Left cardiac atrium (tissue), 4 donors: ENCODE measurements at regions not wholly inside any gene's neighbourhood (a gene's known extent, or its start where the extent isn't known, plus 50 kb on each side); places are given as distances from the start of the nearest gene placed in this dataset.

ENCODE experiments used
- ATAC-seq, 2 donors: fragments of 200-7000 bp; cut with Tn5 transposase; one replicate each; pipeline ENCODE4 v1.9.1; 2020; ENCODE audit warnings: mild to moderate bottlenecking in 2 of 2, moderate library complexity in 2 of 2
- DNase-seq: peaks from one replicate; pipeline ENCODE4 v3.0.0-alpha.2; 2020
- intact Hi-C, 2 donors: fragments of 100-400 bp; cut with DNase I; formaldehyde crosslinking; loops; one replicate each; pipeline versions ENCODE4 v1.14.1 to v1.15.1; 2022 to 2023
- donor health status: DM: no; HTN: yes; CAD: no.
- donor health status: DM: no; HTN: yes; CAD: no; lungs with severe emphysema.
- donor health status: DM: yes; HTN: yes; CAD: no.
- donor health status: Dilated cardiomyopathy.

DNA sequence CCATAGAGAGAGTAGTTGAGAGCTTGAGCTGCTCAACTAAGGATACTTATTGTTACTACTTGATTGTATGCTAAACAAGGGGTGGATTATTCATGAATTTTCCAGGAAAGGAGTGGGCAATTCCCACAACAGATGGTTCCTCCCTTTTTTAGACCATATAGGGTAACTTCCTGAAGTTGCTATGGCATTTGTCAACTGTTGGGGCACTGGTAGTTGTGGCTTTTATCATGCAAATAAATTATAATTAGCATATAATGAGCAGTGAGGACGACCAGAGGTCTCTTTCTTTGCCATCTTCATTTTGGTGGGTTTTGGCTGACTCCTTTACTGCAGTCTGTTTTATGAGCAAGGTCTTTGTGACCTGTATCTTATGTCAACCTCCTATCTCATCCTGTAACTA is 1403.5 kb upstream of the PABPC4L start:
- no peak for DNase-seq
- ATAC-seq, result no peak
- intact Hi-C loops, result no loop called here

DNA sequence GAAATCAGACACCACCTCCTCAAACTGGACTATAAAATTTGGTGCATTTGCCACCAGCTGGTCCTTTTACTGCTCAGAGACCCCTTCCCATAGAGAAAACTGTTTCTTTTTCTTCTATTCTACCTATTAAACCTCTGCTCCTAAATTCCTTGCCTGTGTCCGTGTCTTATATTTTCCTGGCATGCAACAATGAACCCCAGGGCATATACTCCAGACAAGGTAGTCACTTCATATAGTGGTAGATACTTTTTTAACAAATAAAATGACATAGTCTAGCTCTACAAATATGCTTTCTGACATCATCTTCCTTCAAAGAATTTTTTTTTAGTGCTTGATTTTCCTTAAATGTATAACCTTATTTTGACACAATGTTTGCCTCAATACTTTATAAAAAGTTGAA is 1402.9 kb upstream of the PABPC4L start:
- intact Hi-C loops, result no loop called here
- no peak for DNase-seq
- no peak for ATAC-seq

DNA sequence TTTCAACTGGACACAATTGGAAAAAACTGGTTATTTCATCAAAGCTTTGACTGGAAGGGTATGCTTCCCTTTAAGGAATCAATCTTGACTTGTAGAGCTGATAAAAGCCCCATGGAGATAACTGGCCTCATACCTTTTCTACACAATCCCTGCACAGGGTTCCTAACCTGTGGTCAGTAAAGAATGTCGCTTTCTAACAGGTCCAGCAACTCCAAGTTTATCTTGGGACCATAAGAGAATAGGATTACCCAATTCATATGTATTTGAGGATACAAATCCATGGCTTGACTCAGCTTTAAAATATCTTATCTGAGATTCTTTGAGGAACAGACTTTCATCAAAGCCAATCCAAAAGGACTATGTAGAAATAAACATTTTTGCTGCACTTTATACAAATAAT is 1399.8 kb upstream of the PABPC4L start:
- intact Hi-C loops, result no loop called here
- no peak for ATAC-seq
- DNase-seq, result no peak

DNA sequence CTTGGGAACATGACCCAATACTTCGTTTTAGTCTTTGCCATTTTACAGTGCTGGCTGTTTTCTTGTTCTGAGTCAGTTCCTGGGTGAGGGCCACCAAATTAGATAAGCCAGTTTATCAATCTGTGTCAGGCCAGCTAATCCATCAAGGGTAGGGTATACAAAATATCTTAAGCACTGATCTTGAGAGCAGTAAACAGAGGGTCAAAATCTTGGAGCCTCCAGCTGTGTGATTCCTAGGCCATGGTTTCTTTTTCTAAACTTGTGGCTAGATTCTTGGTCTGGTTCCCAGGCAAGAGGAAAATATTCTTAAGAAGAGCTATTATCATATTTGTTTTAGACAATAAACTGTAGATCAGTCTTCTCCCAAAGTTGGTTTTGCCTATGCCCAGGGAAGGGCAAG is 1396.6 kb upstream of the PABPC4L start:
- no peak for DNase-seq
- intact Hi-C loops, result no loop called here
- ATAC-seq, result no peak

DNA sequence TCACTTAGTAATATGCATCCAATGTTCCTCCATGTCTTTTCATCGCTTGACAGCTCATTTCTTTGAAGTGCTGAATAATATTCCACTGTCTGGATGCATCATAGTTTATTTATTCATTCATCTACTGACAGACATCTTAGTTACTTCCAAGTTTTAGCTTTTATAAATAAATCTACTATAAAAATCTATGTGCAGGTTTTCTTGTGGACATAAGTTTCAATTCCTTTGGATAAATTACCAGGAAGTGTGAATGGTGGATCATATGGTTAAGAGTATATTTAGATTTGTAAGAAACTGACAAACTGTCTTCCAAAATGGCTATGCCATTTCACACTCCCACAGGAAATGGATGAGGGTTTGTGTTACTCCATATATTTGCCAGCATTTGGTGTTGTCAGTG is 1392.9 kb upstream of the PABPC4L start:
- ATAC-seq (no peak), DNase-seq (no peak)
- intact Hi-C loops, result no loop called here

DNA sequence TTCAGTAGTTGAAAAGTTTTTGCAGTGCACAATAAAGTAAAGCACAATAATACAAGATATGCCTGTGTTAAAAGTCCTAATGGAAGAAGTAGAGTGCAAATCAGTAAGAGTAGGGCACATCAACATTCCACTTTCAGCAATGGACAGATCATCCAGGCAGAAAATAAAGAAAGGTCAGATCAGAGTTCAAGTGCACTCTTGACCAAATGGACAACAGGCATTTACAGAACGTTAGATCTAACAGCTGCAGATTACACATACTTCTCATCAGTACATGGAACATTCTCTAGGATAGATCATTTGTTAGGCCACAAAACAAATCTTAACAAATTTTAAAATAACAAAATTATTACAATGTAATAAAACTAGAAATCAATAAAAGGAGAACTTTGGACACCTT is 1373.5 kb upstream of the PABPC4L start:
- intact Hi-C loops, result no loop called here
- DNase-seq (no peak), ATAC-seq (no peak)

DNA sequence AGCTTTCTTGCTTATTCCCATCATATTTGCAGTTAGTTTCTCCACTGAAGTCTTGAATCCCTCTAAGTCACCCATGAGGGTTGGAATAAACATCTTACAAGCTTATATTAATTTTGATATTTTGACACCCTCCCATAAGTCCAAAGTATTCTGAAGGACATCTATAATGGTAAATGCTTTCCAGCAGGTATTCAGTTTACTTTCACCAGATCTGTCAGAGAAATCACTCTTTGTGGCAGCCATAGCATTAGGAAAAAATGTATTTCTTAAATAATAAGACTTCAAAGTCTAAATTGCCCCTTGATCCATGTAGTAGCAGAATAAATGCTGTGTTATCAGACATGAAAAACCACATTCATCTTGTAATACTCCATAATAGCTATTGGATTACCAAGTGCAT is 1371.7 kb upstream of the PABPC4L start:
- ATAC-seq, result no peak
- intact Hi-C loops, result no loop called here
- no peak for DNase-seq

DNA sequence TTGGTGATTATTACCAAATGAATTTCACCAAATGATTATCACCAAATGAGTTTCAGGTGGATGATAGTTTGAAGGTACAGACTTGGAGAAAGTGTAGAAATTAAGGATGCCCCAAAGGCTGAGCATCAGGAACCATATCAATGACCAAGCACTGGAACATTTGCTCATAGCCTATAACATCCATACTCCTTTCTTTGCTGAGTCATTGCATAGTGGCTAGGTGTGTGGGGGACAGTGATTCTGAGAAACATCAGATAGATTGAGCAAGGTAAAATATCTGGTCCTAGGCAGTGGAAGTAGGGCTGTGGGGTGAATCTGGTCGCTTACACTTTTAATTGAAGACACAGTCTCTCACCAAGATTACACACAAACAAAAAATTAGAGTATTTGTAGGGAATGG is 1362.5 kb upstream of the PABPC4L start:
- ATAC-seq (no peak), DNase-seq (no peak)
- intact Hi-C loops, result no loop called here

DNA sequence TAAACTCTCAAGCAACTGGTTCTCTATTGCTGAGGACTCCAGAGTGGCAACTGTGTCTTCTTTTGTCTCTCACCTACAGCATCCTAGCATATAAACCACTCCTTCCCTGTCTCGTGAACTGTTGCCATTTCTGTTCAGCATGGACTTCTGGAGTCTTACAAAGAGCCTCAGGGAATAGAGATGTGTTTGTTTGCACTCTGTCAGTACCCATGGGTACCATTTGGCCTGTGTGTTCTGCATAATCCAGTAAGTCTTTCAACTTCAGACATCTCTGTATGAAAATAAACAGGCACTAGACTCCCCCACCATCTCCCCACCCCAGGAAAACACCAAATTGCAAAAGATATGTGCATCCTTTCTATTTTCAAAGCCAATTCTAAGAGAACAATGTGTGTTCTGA is 1351.6 kb upstream of the PABPC4L start:
- DNase-seq (no peak), ATAC-seq (no peak)
- intact Hi-C loops, result no loop called here

DNA sequence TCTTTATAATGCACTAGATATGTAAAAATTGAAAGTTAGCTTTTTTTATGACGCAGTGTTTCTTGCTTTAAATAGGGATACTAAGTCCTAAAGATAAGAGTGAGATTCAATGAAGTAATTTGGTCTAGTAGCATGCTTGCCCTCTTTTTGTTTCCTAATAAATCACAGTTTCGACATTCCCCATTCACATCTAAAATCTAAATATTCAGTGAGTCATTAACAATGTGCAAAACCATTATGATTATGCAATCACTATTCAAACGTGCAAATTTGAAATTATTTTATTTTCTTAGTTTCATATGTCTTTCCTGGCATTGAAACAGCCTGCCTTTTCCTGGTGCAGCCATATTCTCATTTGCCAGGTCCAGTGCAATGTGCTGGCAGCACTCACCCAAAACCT is 1350.5 kb upstream of the PABPC4L start:
- intact Hi-C loops, result no loop called here
- DNase-seq (no peak), ATAC-seq (no peak)

DNA sequence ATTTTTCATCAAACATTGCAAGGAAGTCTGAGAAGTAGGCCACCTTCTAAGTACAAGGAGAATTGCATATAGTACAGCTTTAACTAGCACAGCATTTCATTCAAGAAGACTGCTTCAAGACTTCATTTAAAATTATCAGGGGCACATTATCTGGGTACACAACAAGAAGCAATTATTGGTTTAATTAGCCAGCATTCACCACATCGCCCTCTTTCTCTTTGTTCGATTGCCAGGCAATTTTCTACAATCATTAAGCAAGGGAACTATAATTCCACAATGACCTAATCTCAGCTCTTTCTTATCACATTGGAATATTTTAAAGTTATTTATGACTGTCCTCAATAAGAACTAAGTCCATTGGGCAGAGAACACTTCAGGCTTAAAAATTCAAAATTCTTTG is 1347.1 kb upstream of the PABPC4L start:
- no peak for DNase-seq
- ATAC-seq, result no peak
- intact Hi-C loops, result no loop called here

DNA sequence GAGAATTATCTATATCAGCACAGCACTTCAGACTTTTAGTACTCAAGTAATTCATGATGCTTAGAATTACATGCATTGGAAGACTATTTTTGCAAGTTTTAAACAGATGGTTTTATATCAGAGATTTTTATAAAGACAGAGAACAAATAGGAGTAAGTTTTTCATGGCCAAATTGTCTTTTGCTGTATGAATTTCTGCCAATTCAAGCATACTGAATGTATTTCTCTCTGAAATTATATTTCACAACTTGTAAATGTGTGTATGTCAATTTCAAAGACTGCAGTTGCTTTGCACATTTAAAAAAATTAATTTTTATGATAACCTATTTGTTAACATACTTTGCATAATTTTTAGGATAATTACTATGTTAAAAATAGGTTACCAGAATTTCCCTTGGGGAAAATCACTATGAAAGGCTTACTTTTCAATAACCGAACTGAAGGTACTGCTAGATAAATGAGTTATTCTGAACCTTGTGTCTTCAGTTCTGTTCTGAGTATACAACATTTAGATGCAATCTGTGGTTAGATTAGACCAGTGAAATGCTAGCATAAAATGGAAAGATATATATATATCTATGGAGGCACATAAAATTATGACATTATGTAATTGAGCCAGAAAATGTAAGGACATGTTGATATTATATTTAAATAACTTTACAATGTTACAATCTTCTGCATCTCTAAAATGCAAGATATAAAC is 1344.2 kb upstream of the PABPC4L start:
- intact Hi-C loops, result no loop called here
- DNase-seq (no peak), ATAC-seq (no peak)

DNA sequence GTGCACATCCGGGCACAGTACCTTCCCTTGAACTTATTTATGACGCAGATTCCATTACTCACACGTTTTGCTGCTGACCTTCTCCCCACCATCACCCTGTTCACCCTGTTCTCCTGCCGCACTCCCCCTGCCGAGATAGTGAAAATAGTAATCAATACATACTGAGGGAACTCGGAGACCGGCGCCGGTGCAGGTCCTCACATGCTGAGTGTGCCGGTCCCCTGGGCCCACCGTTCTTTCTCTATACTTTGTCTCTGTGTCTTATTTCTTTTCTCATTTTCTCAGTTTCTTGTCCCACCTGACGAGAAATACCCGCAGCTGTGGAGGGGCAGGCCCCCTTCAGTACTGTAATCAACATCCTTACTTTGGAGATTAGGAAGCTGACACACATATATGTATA is 1337.1 kb upstream of the PABPC4L start:
- DNase-seq (no peak), ATAC-seq (no peak)
- intact Hi-C loops, result no loop called here

DNA sequence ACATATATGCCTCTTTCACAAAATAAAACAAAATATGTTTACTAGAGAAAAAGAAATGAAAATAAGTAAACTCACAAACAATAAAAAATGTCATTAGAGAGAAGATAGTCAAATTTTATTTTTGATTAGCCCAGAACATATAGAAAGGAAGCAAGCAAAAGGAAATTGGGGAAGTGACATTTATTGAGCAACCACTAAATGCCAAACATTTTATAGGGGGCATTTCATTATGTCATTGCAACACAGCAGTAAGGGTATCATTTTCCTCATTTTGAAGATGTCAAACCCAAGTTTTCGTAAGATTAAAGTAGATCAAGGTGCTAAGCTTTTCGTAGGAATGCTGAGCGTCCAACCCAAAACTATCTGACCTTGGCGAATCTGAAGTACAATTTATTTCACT is 1331.5 kb upstream of the PABPC4L start:
- DNase-seq (no peak), ATAC-seq (no peak)
- intact Hi-C loops, result no loop called here

DNA sequence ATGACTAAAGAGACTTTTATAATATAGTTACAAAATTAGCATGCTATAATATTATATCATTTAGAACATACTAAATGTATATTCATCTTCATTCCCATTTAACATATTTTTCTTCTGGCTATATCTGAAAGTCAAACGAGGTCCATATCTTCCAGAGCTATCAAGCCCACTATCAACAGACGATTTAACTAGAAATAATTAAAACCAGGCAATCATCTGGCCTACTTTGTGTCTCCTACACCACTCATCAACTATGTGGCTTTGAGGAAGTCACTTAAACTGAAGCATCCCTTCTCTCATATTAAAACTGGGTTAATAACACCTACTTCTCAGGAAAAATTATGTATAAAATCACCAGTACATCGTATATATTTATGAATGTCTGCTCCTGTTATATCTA is 1330.5 kb upstream of the PABPC4L start:
- ATAC-seq, result no peak
- no peak for DNase-seq
- intact Hi-C loops, result no loop called here

DNA sequence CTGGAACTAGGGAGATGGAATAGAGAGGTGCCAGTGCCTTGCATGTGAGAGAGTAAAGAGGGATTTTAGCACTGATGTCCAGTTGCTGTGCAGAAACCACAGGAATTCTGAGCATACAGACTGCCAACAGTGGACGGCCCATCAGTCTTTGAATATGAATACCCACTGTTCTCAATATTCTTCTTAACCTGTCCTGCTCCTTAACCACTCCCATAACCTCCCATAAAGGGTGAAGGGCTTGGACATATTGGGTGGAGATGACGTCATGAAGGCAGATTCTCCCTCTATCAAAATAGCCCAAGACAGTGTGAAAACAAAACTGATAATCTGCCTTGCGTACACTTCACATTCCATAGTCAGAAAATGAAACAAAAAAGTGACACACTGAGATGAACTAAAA is 1313.7 kb upstream of the PABPC4L start:
- no peak for DNase-seq
- intact Hi-C loops, result no loop called here
- no peak for ATAC-seq

DNA sequence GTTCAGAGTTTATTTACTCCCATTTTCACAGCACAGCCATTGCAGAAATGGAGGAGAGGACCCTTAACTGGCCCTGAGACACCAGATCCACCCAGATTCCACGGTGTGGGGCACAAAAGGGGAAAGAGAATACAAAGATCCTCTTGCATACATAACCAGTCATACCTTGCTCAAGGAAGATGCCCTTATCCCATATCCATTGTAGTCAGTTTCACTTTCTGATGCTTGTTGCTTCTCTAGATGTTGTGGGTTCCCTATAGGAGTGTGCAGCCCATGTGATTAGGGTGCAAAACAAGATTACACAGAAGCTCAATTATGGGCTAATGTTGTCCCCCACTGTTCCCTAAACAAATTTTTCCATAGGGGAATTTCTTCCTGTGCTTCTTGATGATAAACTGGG is 1309.0 kb upstream of the PABPC4L start:
- no peak for DNase-seq
- intact Hi-C loops, result no loop called here
- no peak for ATAC-seq

DNA sequence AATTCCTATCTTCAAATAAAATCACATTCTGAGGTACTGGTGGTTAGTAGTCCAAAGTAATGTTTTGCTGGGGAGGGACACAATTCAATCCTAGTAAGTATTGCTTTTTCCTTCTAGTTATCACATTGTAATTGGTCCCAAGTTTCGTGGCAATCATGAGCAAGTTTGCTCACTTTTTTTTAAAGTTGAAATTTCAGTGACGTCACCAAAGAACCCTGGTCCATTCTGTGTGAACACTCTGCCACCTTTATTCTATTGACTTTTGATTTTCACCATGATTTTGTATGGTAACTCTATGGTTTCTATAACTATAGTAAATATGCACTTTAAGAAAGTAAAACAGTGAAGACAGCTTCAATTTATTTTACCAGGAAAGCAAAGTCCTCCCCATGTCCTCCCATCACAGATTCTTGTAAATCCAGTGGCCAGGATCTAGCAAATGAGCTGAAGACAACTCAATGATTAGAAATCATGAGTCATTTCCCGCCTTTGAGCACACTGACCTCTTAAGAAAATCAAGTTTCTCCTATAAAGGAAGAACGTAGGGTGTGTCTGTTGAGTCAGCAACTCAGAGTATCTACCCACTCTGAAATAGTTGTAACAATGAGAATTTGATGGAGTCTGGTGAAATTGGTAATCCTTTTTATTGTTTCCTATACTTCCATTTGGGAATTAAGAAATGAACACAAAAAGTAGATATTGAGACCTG is 1306.6 kb upstream of the PABPC4L start:
- ATAC-seq (no peak), DNase-seq (no peak)
- intact Hi-C loops, result no loop called here

DNA sequence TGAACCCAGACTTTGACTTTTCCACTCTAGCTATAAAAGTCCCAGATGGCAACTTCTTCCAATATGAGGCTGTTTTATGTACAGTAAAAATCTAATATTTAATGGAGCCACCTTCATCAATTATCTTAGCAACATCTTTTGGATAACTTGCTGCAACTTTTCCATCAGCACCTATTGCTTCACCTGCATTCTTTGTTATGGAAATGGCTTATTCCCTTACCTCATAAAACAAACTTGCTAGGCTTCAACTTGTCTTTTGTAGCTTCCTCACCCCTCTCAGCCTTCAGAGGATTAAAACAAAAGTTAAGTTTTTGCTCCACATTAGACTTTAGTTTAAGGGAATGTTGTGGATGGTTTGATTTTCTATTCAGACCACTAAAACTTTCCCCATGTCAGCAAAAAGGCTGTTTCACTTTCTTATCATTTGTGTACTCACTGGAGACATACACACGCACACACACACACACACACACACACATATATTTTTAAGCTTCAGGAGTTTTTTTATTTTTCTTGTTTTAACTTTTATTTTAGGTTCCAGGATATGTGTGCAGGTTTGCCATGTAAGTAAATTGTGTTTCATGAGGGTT is 1296.1 kb upstream of the PABPC4L start:
- ATAC-seq, result no peak
- no peak for DNase-seq
- intact Hi-C loops, result no loop called here

DNA sequence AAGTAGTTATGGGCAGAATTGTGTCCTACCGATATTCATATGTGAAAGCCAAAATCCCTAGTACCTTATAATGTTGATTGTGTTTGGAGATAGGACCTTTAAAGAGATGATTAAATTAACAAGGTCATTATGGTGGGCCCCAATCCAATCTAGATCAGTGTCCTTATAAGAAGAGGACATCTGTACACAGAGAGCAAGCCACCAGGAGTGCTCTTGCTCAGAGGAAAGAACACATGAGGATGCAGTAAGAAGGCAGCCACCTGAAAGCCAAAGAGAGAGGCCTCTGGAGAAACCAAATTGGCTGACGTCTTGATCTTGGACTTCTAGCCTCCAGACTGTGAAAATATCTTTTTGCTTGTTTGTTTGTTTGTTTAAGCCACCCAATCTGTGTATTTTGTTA is 1290.8 kb upstream of the PABPC4L start:
- ATAC-seq, result no peak
- intact Hi-C loops, result no loop called here
- DNase-seq, result no peak

DNA sequence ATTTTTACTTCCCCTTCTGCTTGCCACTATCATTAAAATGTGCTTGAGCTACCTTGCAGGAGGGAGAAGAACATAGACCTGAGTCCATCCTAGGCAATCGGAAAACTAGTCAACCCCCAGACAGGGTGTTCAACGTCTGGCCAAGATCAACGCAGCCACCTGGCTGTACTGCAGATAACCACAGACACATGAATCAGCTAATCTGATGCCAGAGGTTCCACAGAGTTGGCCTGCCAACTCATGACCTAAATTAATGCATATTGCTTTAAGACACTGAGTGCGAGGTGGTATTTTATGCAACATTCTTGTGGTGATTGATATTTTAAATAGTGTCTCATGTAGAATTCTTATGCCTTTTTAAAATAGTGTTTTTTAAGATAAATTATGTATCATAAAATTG is 1283.8 kb upstream of the PABPC4L start:
- intact Hi-C loops, result no loop called here
- ATAC-seq (no peak), DNase-seq (no peak)
